ENCODE measurements at regions not wholly inside any gene's neighbourhood (a gene's known extent, or its start where the extent isn't known, plus 50 kb on each side); places are given as distances from the start of the nearest gene placed in this dataset.

GRCh38 chr1:193806079-193807048 is 620.0 kb upstream of the B3GALT2 start:
- Mint-ChIP-seq H3K9me3 (peaks cover 5 to 6% of the 10 kb centered on the region in 2 donors), H3K27ac (no peak overlapping the region), H3K4me1 (no peaks in the 10 kb centered on the region), H3K36me3 (no peaks in the 10 kb centered on the region), H3K27me3 (ENCODE audit: low read depth in 2 of 2) (no peaks in the 10 kb centered on the region), H3K4me3 (no peak overlapping the region)
- Histone ChIP-seq H3K27ac (ENCODE audit: low read length) (no peak overlapping the region), H3K27me3 (ENCODE audit: control insufficient read depth, insufficient read depth, low read length) (no peaks in the 10 kb centered on the region), H3K9me3 (ENCODE audit: control insufficient read depth, insufficient read depth, low read length) (no peaks in the 10 kb centered on the region), H3K36me3 (ENCODE audit: control insufficient read depth, insufficient read depth, low read length) (no peaks in the 10 kb centered on the region), H3K4me1 (ENCODE audit: control insufficient read depth, insufficient read depth, low read length) (no peaks in the 10 kb centered on the region), H3K4me3 (ENCODE audit: low read length) (no peak overlapping the region)
- WGBS (ENCODE audit: insufficient coverage), result 61% methylated on average over 3 of the region's 3 CpGs
- ATAC-seq (no peak), DNase-seq (no peak)
- intact Hi-C loops (cut with micrococcal nuclease), result no loop called here
- TF ChIP-seq CTCF (IDR thresholded peaks at IDR 0.05), result no peak

- 94% methylated on average over 3 of the region's 6 CpGs for WGBS (ENCODE audit: insufficient coverage)
- H3K9me3 Mint-ChIP-seq, result peaks cover 5 to 8% of the 10 kb centered on the region in 2 donors
- intact Hi-C loops (cut with micrococcal nuclease), result no loop called here
- ATAC-seq (no peak), DNase-seq (no peak)
- no peaks in the 10 kb centered on the region for H3K4me1 ChIP-seq (ENCODE audit: control insufficient read depth, insufficient read depth, low read length)
- no peak overlapping the region for H3K27ac Mint-ChIP-seq
- no peaks in the 10 kb centered on the region for H3K36me3 Mint-ChIP-seq
- H3K27ac ChIP-seq (ENCODE audit: low read length), result no peak overlapping the region
- TF ChIP-seq CTCF (IDR thresholded peaks at IDR 0.05), result no peak
- no peaks in the 10 kb centered on the region for H3K27me3 Mint-ChIP-seq (ENCODE audit: low read depth in 2 of 2)
- H3K4me1 Mint-ChIP-seq, result no peaks in the 10 kb centered on the region
- no peaks in the 10 kb centered on the region for H3K36me3 ChIP-seq (ENCODE audit: control insufficient read depth, insufficient read depth, low read length)
- no peaks in the 10 kb centered on the region for H3K9me3 ChIP-seq (ENCODE audit: control insufficient read depth, insufficient read depth, low read length)
- H3K4me3 ChIP-seq (ENCODE audit: low read length), result no peak overlapping the region
- H3K27me3 ChIP-seq (ENCODE audit: control insufficient read depth, insufficient read depth, low read length), result no peaks in the 10 kb centered on the region
- no peak overlapping the region for H3K4me3 Mint-ChIP-seq
These were observed 613.7 kb upstream of the B3GALT2 start for GRCh38 chr1:193799948-193800690.

- ATAC-seq (no peak), DNase-seq (no peak)
- H3K9me3 Mint-ChIP-seq, result peaks cover 5 to 8% of the 10 kb centered on the region in 2 donors
- intact Hi-C loops (cut with micrococcal nuclease), result no loop called here
- Histone ChIP-seq H3K9me3 (ENCODE audit: control insufficient read depth, insufficient read depth, low read length) (no peaks in the 10 kb centered on the region), H3K36me3 (ENCODE audit: control insufficient read depth, insufficient read depth, low read length) (no peaks in the 10 kb centered on the region), H3K27me3 (ENCODE audit: control insufficient read depth, insufficient read depth, low read length) (no peaks in the 10 kb centered on the region), H3K4me3 (ENCODE audit: low read length) (no peak overlapping the region), H3K27ac (ENCODE audit: low read length) (no peak overlapping the region), H3K4me1 (ENCODE audit: control insufficient read depth, insufficient read depth, low read length) (no peaks in the 10 kb centered on the region)
- no peaks in the 10 kb centered on the region for H3K4me1 Mint-ChIP-seq
- no peaks in the 10 kb centered on the region for H3K36me3 Mint-ChIP-seq
- TF ChIP-seq CTCF (IDR thresholded peaks at IDR 0.05), result no peak
- WGBS (ENCODE audit: insufficient coverage), result 98% methylated on average over 2 of the region's 2 CpGs
- H3K27me3 Mint-ChIP-seq (ENCODE audit: low read depth in 2 of 2), result no peaks in the 10 kb centered on the region
- no peak overlapping the region for H3K27ac Mint-ChIP-seq
- no peak overlapping the region for H3K4me3 Mint-ChIP-seq
These were observed 613.0 kb upstream of the B3GALT2 start for GRCh38 chr1:193799371-193799770.

Data from natural killer cell (primary cell).